ENCODE measurements at regions not wholly inside any gene's neighbourhood (a gene's known extent, or its start where the extent isn't known, plus 50 kb on each side); places are given as distances from the start of the nearest gene placed in this dataset.

GRCh38 chr2:79453918-79454317, 58.9 kb upstream of the CTNNA2 start:
- Histone ChIP-seq H3K4me1 (ENCODE audit: control insufficient read depth in 3 of 3, insufficient read depth in 2 of 3, low read depth in 1 of 3, low read length in 2 of 3) (no peaks in the 10 kb centered on the region), H3K27ac (ENCODE audit: low read depth in 1 of 3, low read length in 2 of 3) (no peak overlapping the region), H3K27me3 (ENCODE audit: control insufficient read depth in 3 of 3, insufficient read depth in 3 of 3, low read length in 3 of 3) (no peaks in the 10 kb centered on the region), H3K36me3 (ENCODE audit: control insufficient read depth in 3 of 3, insufficient read depth in 2 of 3, low read depth in 1 of 3, low read length in 3 of 3) (no peaks in the 10 kb centered on the region), H3K9me3 (ENCODE audit: control insufficient read depth in 2 of 2, insufficient read depth in 1 of 2, low read depth in 1 of 2, low read length in 1 of 2) (no peaks in the 10 kb centered on the region), H3K4me3 (ENCODE audit: low read depth in 1 of 3, low read length in 3 of 3) (no peak overlapping the region)
- FAIRE-seq (no peak), DNase-seq (peak in 1 of 2 donors; percentile 6)
- 11 to 20% (median 15%) methylated on average over 3 of the region's 3 CpGs for WGBS, 3 donors

GRCh38 chr2:79452651-79453050, 60.2 kb upstream of the CTNNA2 start:
- no peak overlapping the region for H3K27ac ChIP-seq (ENCODE audit: low read depth in 1 of 3, low read length in 2 of 3)
- H3K36me3 ChIP-seq (ENCODE audit: control insufficient read depth in 3 of 3, insufficient read depth in 2 of 3, low read depth in 1 of 3, low read length in 3 of 3) = no peaks in the 10 kb centered on the region
- H3K4me1 ChIP-seq (ENCODE audit: control insufficient read depth in 3 of 3, insufficient read depth in 2 of 3, low read depth in 1 of 3, low read length in 2 of 3) = no peaks in the 10 kb centered on the region
- 69 to 88% (median 76%) methylated on average over 1 of the region's 1 CpG for WGBS, 3 donors
- no peaks in the 10 kb centered on the region for H3K9me3 ChIP-seq (ENCODE audit: control insufficient read depth in 2 of 2, insufficient read depth in 1 of 2, low read depth in 1 of 2, low read length in 1 of 2)
- no peaks in the 10 kb centered on the region for H3K27me3 ChIP-seq (ENCODE audit: control insufficient read depth in 3 of 3, insufficient read depth in 3 of 3, low read length in 3 of 3)
- no peak for FAIRE-seq
- DNase-seq = no peak
- H3K4me3 ChIP-seq (ENCODE audit: low read depth in 1 of 3, low read length in 3 of 3) = no peak overlapping the region

- Histone ChIP-seq H3K27ac (ENCODE audit: low read depth in 1 of 3, low read length in 2 of 3) (no peak overlapping the region), H3K4me3 (ENCODE audit: low read depth in 1 of 3, low read length in 3 of 3) (no peak overlapping the region), H3K36me3 (ENCODE audit: control insufficient read depth in 3 of 3, insufficient read depth in 2 of 3, low read depth in 1 of 3, low read length in 3 of 3) (no peaks in the 10 kb centered on the region), H3K27me3 (ENCODE audit: control insufficient read depth in 3 of 3, insufficient read depth in 3 of 3, low read length in 3 of 3) (no peaks in the 10 kb centered on the region), H3K4me1 (ENCODE audit: control insufficient read depth in 3 of 3, insufficient read depth in 2 of 3, low read depth in 1 of 3, low read length in 2 of 3) (no peaks in the 10 kb centered on the region), H3K9me3 (ENCODE audit: control insufficient read depth in 2 of 2, insufficient read depth in 1 of 2, low read depth in 1 of 2, low read length in 1 of 2) (no peaks in the 10 kb centered on the region)
- DNase-seq (no peak), FAIRE-seq (no peak)
These were observed 65.4 kb upstream of the CTNNA2 start for GRCh38 chr2:79447463-79447862.

GRCh38 chr2:79446313-79446712, 66.5 kb upstream of the CTNNA2 start:
- no peak overlapping the region for H3K27ac ChIP-seq (ENCODE audit: low read depth in 1 of 3, low read length in 2 of 3)
- no peaks in the 10 kb centered on the region for H3K27me3 ChIP-seq (ENCODE audit: control insufficient read depth in 3 of 3, insufficient read depth in 3 of 3, low read length in 3 of 3)
- 70 to 82% (median 74%) methylated on average over 2 of the region's 2 CpGs for WGBS, 3 donors
- no peak overlapping the region for H3K4me3 ChIP-seq (ENCODE audit: low read depth in 1 of 3, low read length in 3 of 3)
- H3K4me1 ChIP-seq (ENCODE audit: control insufficient read depth in 3 of 3, insufficient read depth in 2 of 3, low read depth in 1 of 3, low read length in 2 of 3) = no peaks in the 10 kb centered on the region
- no peaks in the 10 kb centered on the region for H3K36me3 ChIP-seq (ENCODE audit: control insufficient read depth in 3 of 3, insufficient read depth in 2 of 3, low read depth in 1 of 3, low read length in 3 of 3)
- no peak for FAIRE-seq
- no peak for DNase-seq
- no peaks in the 10 kb centered on the region for H3K9me3 ChIP-seq (ENCODE audit: control insufficient read depth in 2 of 2, insufficient read depth in 1 of 2, low read depth in 1 of 2, low read length in 1 of 2)

GRCh38 chr2:79437433-79438267, 75.2 kb upstream of the CTNNA2 start:
- 31 to 49% (median 37%) methylated on average over 16 of the region's 16 CpGs for WGBS, 3 donors
- FAIRE-seq = no peak
- no peak overlapping the region for H3K27ac ChIP-seq (ENCODE audit: low read depth in 1 of 3, low read length in 2 of 3)
- H3K4me1 ChIP-seq (ENCODE audit: control insufficient read depth in 3 of 3, insufficient read depth in 2 of 3, low read depth in 1 of 3, low read length in 2 of 3) = no peaks in the 10 kb centered on the region
- no peak overlapping the region for H3K4me3 ChIP-seq (ENCODE audit: low read depth in 1 of 3, low read length in 3 of 3)
- H3K9me3 ChIP-seq (ENCODE audit: control insufficient read depth in 2 of 2, insufficient read depth in 1 of 2, low read depth in 1 of 2, low read length in 1 of 2) = no peaks in the 10 kb centered on the region
- no peaks in the 10 kb centered on the region for H3K36me3 ChIP-seq (ENCODE audit: control insufficient read depth in 3 of 3, insufficient read depth in 2 of 3, low read depth in 1 of 3, low read length in 3 of 3)
- no peaks in the 10 kb centered on the region for H3K27me3 ChIP-seq (ENCODE audit: control insufficient read depth in 3 of 3, insufficient read depth in 3 of 3, low read length in 3 of 3)
- peak; percentile 1 to 59 for DNase-seq

- Histone ChIP-seq H3K4me1 (ENCODE audit: control insufficient read depth in 3 of 3, insufficient read depth in 2 of 3, low read depth in 1 of 3, low read length in 2 of 3) (no peaks in the 10 kb centered on the region), H3K27ac (ENCODE audit: low read depth in 1 of 3, low read length in 2 of 3) (no peak overlapping the region), H3K36me3 (ENCODE audit: control insufficient read depth in 3 of 3, insufficient read depth in 2 of 3, low read depth in 1 of 3, low read length in 3 of 3) (no peaks in the 10 kb centered on the region), H3K4me3 (ENCODE audit: low read depth in 1 of 3, low read length in 3 of 3) (no peak overlapping the region), H3K27me3 (ENCODE audit: control insufficient read depth in 3 of 3, insufficient read depth in 3 of 3, low read length in 3 of 3) (no peaks in the 10 kb centered on the region), H3K9me3 (ENCODE audit: control insufficient read depth in 2 of 2, insufficient read depth in 1 of 2, low read depth in 1 of 2, low read length in 1 of 2) (no peaks in the 10 kb centered on the region)
- 26 to 60% (median 50%) methylated on average over 2 of the region's 2 CpGs for WGBS, 3 donors
- no peak for FAIRE-seq
- peak in 1 of 2 donors; percentile 43 for DNase-seq
These were observed 78.5 kb upstream of the CTNNA2 start for GRCh38 chr2:79434362-79434761.

DNA sequence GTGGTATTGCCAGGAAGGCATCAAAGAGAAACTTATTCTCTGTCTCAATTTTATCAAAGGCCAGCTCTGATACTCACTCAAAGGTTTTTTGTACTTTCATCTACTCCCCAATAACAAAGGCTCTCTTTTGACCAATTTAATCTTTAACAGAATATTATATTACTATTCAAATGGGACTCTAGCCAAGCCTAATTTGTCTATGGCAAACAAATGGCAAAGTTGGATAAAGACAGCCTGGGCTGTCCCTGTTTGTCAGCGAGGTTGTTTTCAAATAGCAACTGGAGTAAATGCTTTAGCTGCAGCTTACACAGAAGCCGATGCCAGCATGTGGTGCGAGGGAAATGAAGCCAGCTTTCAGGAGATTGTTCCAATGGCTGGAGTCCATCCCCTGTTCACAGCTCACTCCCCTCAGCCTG, 80.1 kb upstream of the CTNNA2 start:
- Histone ChIP-seq H3K27ac (ENCODE audit: low read depth in 1 of 3, low read length in 2 of 3) (no peak overlapping the region), H3K4me3 (ENCODE audit: low read depth in 1 of 3, low read length in 3 of 3) (no peak overlapping the region), H3K36me3 (ENCODE audit: control insufficient read depth in 3 of 3, insufficient read depth in 2 of 3, low read depth in 1 of 3, low read length in 3 of 3) (no peaks in the 10 kb centered on the region), H3K4me1 (ENCODE audit: control insufficient read depth in 3 of 3, insufficient read depth in 2 of 3, low read depth in 1 of 3, low read length in 2 of 3) (no peaks in the 10 kb centered on the region), H3K9me3 (ENCODE audit: control insufficient read depth in 2 of 2, insufficient read depth in 1 of 2, low read depth in 1 of 2, low read length in 1 of 2) (no peaks in the 10 kb centered on the region), H3K27me3 (ENCODE audit: control insufficient read depth in 3 of 3, insufficient read depth in 3 of 3, low read length in 3 of 3) (no peaks in the 10 kb centered on the region)
- DNase-seq = peak in 1 of 2 donors; percentile 49
- 1 to 39% (median 8%) methylated on average over 3 of the region's 3 CpGs for WGBS, 3 donors
- FAIRE-seq = no peak

GRCh38 chr2:79428745-79429144, 84.1 kb upstream of the CTNNA2 start:
- no peaks in the 10 kb centered on the region for H3K9me3 ChIP-seq (ENCODE audit: control insufficient read depth in 2 of 2, insufficient read depth in 1 of 2, low read depth in 1 of 2, low read length in 1 of 2)
- no peaks in the 10 kb centered on the region for H3K27me3 ChIP-seq (ENCODE audit: control insufficient read depth in 3 of 3, insufficient read depth in 3 of 3, low read length in 3 of 3)
- H3K27ac ChIP-seq (ENCODE audit: low read depth in 1 of 3, low read length in 2 of 3) = no peak overlapping the region
- 58 to 88% (median 78%) methylated on average over 1 of the region's 1 CpG for WGBS, 3 donors
- H3K4me3 ChIP-seq (ENCODE audit: low read depth in 1 of 3, low read length in 3 of 3) = no peak overlapping the region
- H3K4me1 ChIP-seq (ENCODE audit: control insufficient read depth in 3 of 3, insufficient read depth in 2 of 3, low read depth in 1 of 3, low read length in 2 of 3) = no peaks in the 10 kb centered on the region
- FAIRE-seq = no peak
- DNase-seq = no peak
- no peaks in the 10 kb centered on the region for H3K36me3 ChIP-seq (ENCODE audit: control insufficient read depth in 3 of 3, insufficient read depth in 2 of 3, low read depth in 1 of 3, low read length in 3 of 3)

- FAIRE-seq = no peak
- H3K4me1 ChIP-seq (ENCODE audit: control insufficient read depth in 3 of 3, insufficient read depth in 2 of 3, low read depth in 1 of 3, low read length in 2 of 3) = no peaks in the 10 kb centered on the region
- H3K27ac ChIP-seq (ENCODE audit: low read depth in 1 of 3, low read length in 2 of 3) = no peak overlapping the region
- no peak for DNase-seq
- H3K27me3 ChIP-seq (ENCODE audit: control insufficient read depth in 3 of 3, insufficient read depth in 3 of 3, low read length in 3 of 3) = no peaks in the 10 kb centered on the region
- H3K4me3 ChIP-seq (ENCODE audit: low read depth in 1 of 3, low read length in 3 of 3) = no peak overlapping the region
- WGBS, 3 donors = 60 to 91% (median 85%) methylated on average over 2 of the region's 2 CpGs
- H3K9me3 ChIP-seq (ENCODE audit: control insufficient read depth in 2 of 2, insufficient read depth in 1 of 2, low read depth in 1 of 2, low read length in 1 of 2) = no peaks in the 10 kb centered on the region
- no peaks in the 10 kb centered on the region for H3K36me3 ChIP-seq (ENCODE audit: control insufficient read depth in 3 of 3, insufficient read depth in 2 of 3, low read depth in 1 of 3, low read length in 3 of 3)
These were observed 98.2 kb upstream of the CTNNA2 start for GRCh38 chr2:79414690-79415089.
